IPS DF 6.9 (cell line): ENCODE measurements at regions not wholly inside any gene's neighbourhood (a gene's known extent, or its start where the extent isn't known, plus 50 kb on each side); places are given as distances from the start of the nearest gene placed in this dataset.
A peak's percentile ranks its signal among the peaks of the same experiment; 100 is the strongest.

Source experiments
- DNase-seq: peaks from one replicate; pipeline ENCODE4 v3.0.0-alpha.2; 2013; ENCODE audit warnings: low read depth, low spot score
- H3K27ac ChIP-seq: one replicate; pipeline ENCODE4 v1.5.1; 2013; ENCODE audit warnings: low read length, control low read depth
- H3K27me3 ChIP-seq: 2 replicates; pipeline ENCODE4 v1.6.1; 2013; ENCODE audit warnings: mild to moderate bottlenecking, low read length; ENCODE audit not compliant: control insufficient read depth, insufficient read depth
- H3K36me3 ChIP-seq: 2 replicates; pipeline ENCODE4 v1.6.1; 2013; ENCODE audit warnings: low read length; ENCODE audit not compliant: control insufficient read depth, insufficient read depth
- H3K4me1 ChIP-seq: 2 replicates; pipeline ENCODE4 v1.6.1; 2013; ENCODE audit warnings: low read length; ENCODE audit not compliant: control insufficient read depth, insufficient read depth
- H3K4me3 ChIP-seq: 2 replicates; pipeline ENCODE4 v1.5.1; 2013; ENCODE audit warnings: mild to moderate bottlenecking, low read length
- H3K9me3 ChIP-seq: 2 replicates; pipeline ENCODE4 v1.6.1; 2013; ENCODE audit warnings: low read length, inconsistent platforms; ENCODE audit not compliant: control insufficient read depth, insufficient read depth
- WGBS: extraction: QIAGEN DNeasy Blood & Tissue Kit; methylation state at CpG from one replicate; pipeline ENCODE4 v1.1.7; 2013; ENCODE audit warnings: mixed read lengths, missing lambda C conversion rate; ENCODE audit not compliant: insufficient read length, insufficient coverage; 5-methylcytosine and 5-hydroxymethylcytosine counted together

DNA sequence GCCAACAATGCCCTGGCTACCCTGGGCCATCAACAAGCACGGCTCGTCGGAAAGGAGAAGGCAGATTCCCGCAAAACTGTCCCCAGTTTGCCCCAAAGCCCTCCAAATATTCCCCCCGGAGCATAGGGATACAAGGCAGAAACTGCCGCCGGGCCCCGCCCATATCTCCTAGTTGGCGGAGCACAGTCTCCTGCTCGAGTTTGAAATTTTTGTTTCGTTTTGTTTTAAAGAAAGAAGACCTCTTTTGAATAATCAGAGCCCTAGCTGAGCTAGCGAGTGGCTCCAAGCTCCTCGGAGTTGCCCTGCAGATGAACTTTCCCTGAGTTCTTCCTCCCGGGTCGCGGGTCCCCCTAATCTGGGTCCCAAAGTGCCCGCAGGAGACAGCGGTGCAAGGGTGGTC, 138.1 kb upstream of the ZIC3 start:
- H3K4me1 ChIP-seq: peaks cover 1% of the 10 kb centered on the region; the same call in 1 of the 2 replicates
- H3K9me3 ChIP-seq: no peaks in the 10 kb centered on the region
- no CpG with 5 or more reads among the region's 18 CpGs for WGBS
- no peaks in the 10 kb centered on the region for H3K36me3 ChIP-seq
- H3K27me3 ChIP-seq: peaks cover 12% of the 10 kb centered on the region; the same call in 1 of the 2 replicates
- DNase-seq: no peak
- H3K4me3 ChIP-seq: peak overlapping the region; percentile 49; the same call in 1 of the 2 replicates
- no peak overlapping the region for H3K27ac ChIP-seq

DNA sequence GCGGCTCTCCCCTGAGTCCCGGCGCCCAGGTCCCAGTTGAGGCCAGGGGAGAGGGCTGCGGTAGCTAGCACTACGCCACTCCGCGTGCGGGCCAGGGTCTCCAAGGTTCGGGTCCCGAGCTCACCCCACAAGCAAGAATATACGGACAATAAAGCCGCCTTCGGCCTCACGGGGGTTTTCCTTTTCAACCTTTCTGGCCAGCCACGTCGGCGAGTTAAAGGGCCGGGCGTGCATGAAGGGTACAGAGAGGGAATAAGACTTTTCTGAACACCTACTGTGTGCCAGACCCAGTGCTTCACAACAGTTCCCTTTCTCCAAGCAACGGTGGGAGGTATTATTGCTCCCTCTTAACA, 138.5 kb upstream of the ZIC3 start:
- Histone ChIP-seq H3K27ac (no peak overlapping the region), H3K27me3 (peaks cover 15% of the 10 kb centered on the region), H3K4me1 (peaks cover 1% of the 10 kb centered on the region; the same call in 1 of the 2 replicates), H3K4me3 (peak overlapping the region; percentile 49; the same call in 1 of the 2 replicates), H3K36me3 (no peaks in the 10 kb centered on the region), H3K9me3 (no peaks in the 10 kb centered on the region)
- no peak for DNase-seq
- WGBS: no CpG with 5 or more reads among the region's 20 CpGs

GRCh38 chrX:137426695-137427425, 139.1 kb upstream of the ZIC3 start:
- no CpG with 5 or more reads among the region's 37 CpGs for WGBS
- no peak for DNase-seq
- H3K27me3 ChIP-seq: peaks cover 15% of the 10 kb centered on the region
- peak overlapping the region; percentile 21; the same call in 1 of the 2 replicates for H3K4me3 ChIP-seq
- H3K36me3 ChIP-seq: no peaks in the 10 kb centered on the region
- no peak overlapping the region for H3K27ac ChIP-seq
- H3K9me3 ChIP-seq: no peaks in the 10 kb centered on the region
- peaks cover 1% of the 10 kb centered on the region; the same call in 1 of the 2 replicates for H3K4me1 ChIP-seq

GRCh38 chrX:137425986-137426385, 139.9 kb upstream of the ZIC3 start:
- Histone ChIP-seq H3K4me1 (peaks cover 1% of the 10 kb centered on the region; the same call in 1 of the 2 replicates), H3K9me3 (no peaks in the 10 kb centered on the region), H3K36me3 (no peaks in the 10 kb centered on the region), H3K27me3 (peaks cover 15% of the 10 kb centered on the region), H3K27ac (no peak overlapping the region), H3K4me3 (no peak overlapping the region)
- WGBS: no CpG with 5 or more reads among the region's 9 CpGs
- no peak for DNase-seq

DNA sequence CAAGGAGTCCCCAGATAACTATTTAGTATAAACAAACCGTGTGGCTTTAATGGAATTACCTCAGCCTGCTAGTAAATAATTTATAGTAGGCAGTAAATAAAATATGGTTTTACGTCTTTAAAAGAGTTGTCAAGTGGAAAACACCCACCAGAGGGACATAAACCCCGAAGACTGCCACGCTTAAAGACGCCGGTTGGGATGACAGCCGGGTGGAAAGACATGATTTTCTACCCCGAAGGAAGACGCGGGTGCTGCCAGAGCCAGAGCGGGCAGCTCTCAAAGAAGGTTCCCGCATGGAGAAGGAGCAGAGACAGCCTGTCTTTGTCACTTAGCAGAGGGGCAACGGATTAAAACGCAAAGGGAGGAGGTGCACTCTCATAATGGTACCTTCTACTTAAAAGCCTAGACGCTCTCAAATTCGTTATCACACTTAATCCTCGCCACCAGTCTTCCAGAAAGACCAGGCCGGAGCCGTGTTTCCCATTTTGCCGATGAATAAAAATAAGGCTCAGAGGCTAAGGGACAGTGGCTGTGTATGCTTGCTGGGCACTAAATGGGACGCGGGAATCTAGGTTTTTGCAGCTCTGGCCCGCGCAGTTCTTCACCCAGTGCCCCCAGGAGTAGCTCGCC, 140.5 kb upstream of the ZIC3 start:
- H3K27ac ChIP-seq: no peak overlapping the region
- no peak for DNase-seq
- peaks cover 1% of the 10 kb centered on the region; the same call in 1 of the 2 replicates for H3K4me1 ChIP-seq
- WGBS: no CpG with 5 or more reads among the region's 25 CpGs
- H3K36me3 ChIP-seq: no peaks in the 10 kb centered on the region
- H3K4me3 ChIP-seq: no peak overlapping the region; the same call in 1 of the 2 replicates
- H3K27me3 ChIP-seq: peaks cover 15% of the 10 kb centered on the region
- H3K9me3 ChIP-seq: no peaks in the 10 kb centered on the region

DNA sequence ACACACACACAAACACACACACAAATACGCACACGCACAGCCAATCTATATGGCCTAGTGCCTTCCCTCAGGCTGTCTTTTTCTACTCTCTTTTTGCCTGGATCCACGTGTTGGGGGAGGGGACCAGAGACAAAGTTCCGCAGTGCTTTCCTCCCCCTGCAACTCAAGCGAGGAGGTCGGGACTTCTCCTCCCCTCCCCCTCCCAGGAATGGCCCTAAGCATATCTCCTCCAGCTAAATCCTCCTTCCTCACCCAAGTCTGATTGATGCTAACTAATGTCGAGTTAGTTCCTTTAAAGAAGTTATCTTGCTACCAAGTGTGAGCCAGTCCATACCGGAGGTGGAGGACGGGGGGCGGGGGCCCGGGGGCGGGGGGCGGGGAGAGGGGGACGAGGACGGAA, 141.2 kb upstream of the ZIC3 start:
- H3K27me3 ChIP-seq: peaks cover 15% of the 10 kb centered on the region
- H3K9me3 ChIP-seq: no peaks in the 10 kb centered on the region
- peaks cover 1% of the 10 kb centered on the region; the same call in 1 of the 2 replicates for H3K4me1 ChIP-seq
- peak overlapping the region; percentile 41; the same call in 1 of the 2 replicates for H3K4me3 ChIP-seq
- no peaks in the 10 kb centered on the region for H3K36me3 ChIP-seq
- no CpG with 5 or more reads among the region's 15 CpGs for WGBS
- DNase-seq: no peak
- H3K27ac ChIP-seq: no peak overlapping the region

GRCh38 chrX:137423241-137423640, 142.7 kb upstream of the ZIC3 start:
- DNase-seq: no peak
- Histone ChIP-seq H3K27me3 (peaks cover 15% of the 10 kb centered on the region), H3K9me3 (no peaks in the 10 kb centered on the region), H3K4me3 (no peak overlapping the region), H3K36me3 (no peaks in the 10 kb centered on the region), H3K27ac (no peak overlapping the region), H3K4me1 (peaks cover 1% of the 10 kb centered on the region; the same call in 1 of the 2 replicates)
- 100% methylated on average over 1 of the region's 3 CpGs for WGBS

DNA sequence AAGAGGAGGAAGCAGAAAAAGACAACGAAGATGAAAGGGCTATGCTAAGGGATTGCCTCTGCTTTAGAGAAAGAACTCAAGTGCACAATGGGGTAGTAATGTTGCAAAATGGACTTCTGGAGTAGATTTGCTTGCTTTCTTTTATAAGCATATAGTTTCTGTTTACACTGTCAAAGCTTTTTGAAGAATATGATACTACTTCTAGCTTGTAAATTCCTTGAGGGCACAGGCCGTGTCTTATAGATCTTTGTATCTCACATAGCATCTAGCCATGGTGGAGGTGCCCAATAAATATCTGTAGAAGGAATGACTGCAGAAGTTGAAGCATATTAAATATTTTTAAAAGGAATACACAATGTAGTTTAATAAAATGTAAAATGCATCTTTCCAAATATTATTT, 147.8 kb upstream of the ZIC3 start:
- WGBS: no CpG with 5 or more reads among the region's 2 CpGs
- Histone ChIP-seq H3K36me3 (no peaks in the 10 kb centered on the region), H3K9me3 (no peaks in the 10 kb centered on the region), H3K4me3 (no peak overlapping the region), H3K27me3 (peaks cover 3% of the 10 kb centered on the region), H3K4me1 (no peaks in the 10 kb centered on the region), H3K27ac (no peak overlapping the region)
- DNase-seq: no peak

GRCh38 chrX:137413190-137413589, 152.7 kb upstream of the ZIC3 start:
- H3K27me3 ChIP-seq: no peaks in the 10 kb centered on the region
- H3K4me3 ChIP-seq: no peak overlapping the region
- DNase-seq: no peak
- no peaks in the 10 kb centered on the region for H3K9me3 ChIP-seq
- H3K36me3 ChIP-seq: no peaks in the 10 kb centered on the region
- no CpG with 5 or more reads among the region's 3 CpGs for WGBS
- no peaks in the 10 kb centered on the region for H3K4me1 ChIP-seq
- no peak overlapping the region for H3K27ac ChIP-seq

DNA sequence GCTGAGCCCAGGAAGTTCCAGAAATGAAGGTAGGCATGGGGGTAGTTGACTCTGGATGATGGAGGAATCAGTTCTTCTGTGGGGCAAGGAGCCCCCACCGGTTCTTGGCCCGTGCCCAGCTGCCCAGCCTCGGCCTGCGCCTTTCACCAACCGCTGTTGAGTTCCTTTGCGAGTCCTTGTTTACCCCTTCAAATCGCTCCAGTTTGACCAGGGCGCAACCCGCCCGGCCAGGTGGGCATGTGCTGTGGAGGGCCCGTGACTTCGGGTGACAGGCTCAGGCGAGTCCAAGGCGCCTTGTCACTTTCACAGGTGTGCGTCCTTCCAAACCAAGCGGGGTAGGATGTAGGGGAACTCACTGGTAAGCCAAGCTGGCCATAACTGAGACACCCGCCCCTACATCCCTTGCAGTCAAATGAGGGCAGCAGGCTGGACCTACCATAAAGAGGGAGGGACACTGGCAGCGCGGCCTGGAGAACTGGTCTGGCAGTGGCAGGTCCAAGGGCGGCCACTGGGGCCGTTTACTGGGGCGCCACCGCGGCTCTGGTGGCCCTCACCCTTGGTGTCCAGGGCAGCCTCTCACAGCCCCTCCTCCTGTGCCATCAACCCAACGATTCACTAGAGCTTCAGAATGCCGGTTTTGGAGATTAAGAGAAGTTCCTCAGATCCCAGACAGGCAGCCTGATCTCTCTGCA, 160.3 kb upstream of the ZIC3 start:
- no peaks in the 10 kb centered on the region for H3K9me3 ChIP-seq
- no peak for DNase-seq
- no CpG with 5 or more reads among the region's 26 CpGs for WGBS
- H3K4me3 ChIP-seq: no peak overlapping the region
- no peak overlapping the region for H3K27ac ChIP-seq
- no peaks in the 10 kb centered on the region for H3K36me3 ChIP-seq
- no peaks in the 10 kb centered on the region for H3K4me1 ChIP-seq
- no peaks in the 10 kb centered on the region for H3K27me3 ChIP-seq
